GM21367 (cell line): ENCODE measurements at regions not wholly inside any gene's neighbourhood (a gene's known extent, or its start where the extent isn't known, plus 50 kb on each side); places are given as distances from the start of the nearest gene placed in this dataset.

Experiments used
- ATAC-seq: cut with Tn5 transposase; IDR thresholded peaks from one replicate; pipeline ENCODE4 v1.9.1; 2021; ENCODE audit not compliant: unreplicated experiment

- ATAC-seq, result no peak
Observed at GRCh38 chr9:96044401-96044800, 168.9 kb downstream of the ERCC6L2 start.

GRCh38 chr9:96040591-96041461, 165.3 kb downstream of the ERCC6L2 start:
- ATAC-seq, result no peak

- no peak for ATAC-seq
Observed at GRCh38 chr9:96038914-96039313, 163.4 kb downstream of the ERCC6L2 start.

GRCh38 chr9:96038271-96038670, 162.8 kb downstream of the ERCC6L2 start:
- no peak for ATAC-seq

GRCh38 chr9:96034553-96035122, 159.1 kb downstream of the ERCC6L2 start:
- no peak for ATAC-seq

DNA sequence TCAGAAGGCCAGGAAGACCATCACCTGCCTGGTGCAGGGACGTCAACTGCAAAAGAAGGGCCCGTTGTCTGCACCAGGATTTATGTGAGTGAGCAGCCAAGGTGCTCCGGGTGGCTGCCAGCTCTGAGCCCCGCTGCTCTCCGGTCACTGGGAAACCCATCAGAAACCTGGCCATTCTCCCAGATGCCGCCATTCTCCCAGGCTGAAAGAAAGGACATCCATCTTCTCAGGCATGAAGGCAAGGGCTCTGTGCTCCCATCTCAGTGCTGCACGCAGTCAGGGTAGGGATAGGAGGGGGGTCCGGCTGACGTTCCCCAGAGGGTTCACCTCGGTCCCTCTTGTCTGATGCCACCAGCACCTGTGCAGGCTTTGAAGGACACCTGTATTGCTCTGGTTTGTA, 158.4 kb downstream of the ERCC6L2 start:
- no peak for ATAC-seq

DNA sequence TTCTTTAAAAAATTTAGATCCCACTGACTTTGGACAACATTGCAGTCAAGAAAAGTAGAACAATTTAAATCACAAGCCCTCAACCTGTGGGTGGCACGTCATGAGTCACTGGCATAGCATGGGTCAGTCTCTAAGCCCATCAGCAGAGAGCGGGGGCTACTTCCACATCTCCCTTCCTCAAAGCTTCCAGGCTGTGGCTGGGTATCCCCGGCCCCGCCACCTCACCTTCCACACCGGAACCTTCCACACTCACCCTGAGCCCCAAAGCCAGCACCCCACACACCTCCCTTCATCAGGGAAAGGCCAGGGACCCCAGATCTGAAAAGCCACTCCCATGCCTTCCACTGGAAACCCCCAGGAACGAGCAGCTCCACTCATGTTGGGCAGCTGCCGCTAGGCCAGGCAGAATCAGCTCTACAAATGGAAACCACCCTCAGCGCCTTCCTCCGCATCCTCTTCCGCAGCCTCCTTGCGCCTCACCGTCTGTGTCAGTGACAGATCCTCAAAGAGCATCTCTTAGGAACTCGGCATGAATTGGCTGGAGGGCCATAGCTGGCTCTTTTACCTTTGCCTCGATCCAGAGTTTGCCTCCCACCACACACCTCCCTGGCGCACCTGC, 156.5 kb downstream of the ERCC6L2 start:
- ATAC-seq, result no peak

DNA sequence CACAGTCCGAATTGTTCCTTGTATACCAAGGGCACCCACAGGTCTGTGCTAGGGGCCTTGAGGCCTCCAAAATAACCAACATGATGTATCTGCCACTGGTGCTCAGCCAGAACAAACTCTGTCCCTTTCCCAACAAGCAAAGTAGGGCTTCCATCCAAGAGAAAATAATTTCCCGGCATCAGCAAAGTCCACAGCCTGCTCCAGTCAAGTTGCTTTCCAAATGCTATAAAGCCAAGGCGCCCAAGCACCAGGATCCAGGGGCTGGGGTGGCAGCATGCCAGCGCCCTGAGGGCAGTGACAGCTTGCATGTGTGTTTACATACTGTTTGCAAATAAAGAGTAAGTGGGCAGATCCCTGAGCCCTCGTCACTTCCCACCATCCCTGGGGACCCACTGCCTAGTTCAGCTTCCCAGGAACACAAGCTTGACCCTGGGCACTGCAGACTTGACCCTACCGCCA, 155.9 kb downstream of the ERCC6L2 start:
- ATAC-seq, result no peak

DNA sequence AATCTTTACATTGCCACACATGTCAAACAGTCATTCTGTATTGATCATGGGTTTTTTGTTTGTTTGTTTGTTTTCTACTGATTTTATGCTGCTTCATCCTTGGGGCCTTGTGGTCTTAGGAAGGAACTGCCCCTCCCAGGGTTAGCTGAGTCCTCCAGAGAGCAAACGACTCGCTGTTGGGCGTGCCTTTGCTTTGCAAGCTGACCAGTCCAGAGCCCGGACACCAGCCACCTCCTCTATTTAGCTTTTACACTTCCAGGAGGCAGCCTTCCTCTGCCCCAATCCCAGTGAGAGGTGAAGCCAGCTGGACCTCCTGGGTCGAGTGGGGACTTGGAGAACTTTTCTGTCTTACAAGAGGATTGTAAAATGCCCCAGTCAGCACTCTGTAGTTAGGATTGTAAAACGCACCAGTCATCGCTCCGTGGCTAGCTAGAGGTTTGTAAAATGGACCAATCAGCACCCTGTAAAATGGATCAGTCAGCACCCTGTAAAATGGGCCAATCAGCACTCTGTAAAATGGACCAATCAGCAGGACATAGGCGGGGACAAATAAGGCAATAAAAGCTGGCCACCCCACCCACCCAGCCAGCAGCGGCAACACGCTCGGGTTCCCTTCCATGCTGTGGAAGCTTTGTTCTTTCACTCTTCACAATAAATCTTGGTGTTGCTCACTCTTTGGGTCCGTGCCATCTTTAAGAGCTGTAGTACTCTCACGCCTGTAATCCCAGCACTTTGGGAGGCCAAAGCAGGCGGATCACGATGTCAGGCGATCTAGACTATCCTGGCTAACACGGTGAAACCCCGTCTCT, 154.4 kb downstream of the ERCC6L2 start:
- ATAC-seq, result no peak

GRCh38 chr9:96027251-96028131, 152.0 kb downstream of the ERCC6L2 start:
- no peak for ATAC-seq

DNA sequence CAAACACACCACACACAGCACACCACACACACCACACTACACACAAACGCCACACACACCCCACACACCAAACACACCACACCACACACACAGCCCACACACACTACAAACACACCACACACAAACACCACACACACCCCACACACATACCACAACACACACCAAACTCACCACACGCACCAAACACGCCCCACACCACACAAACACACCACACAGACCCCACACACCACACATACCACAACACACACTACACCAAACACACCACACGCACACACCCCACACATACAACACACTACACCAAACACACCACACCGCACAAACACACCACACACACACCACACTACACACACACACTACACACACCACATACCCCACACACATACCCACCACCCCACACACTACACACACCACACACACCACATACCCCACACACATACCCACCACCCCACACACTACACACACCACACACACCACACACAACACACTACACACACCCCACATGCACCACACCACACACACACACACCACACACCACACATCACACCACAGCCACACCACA, 151.2 kb downstream of the ERCC6L2 start:
- no peak for ATAC-seq

- no peak for ATAC-seq
Observed at GRCh38 chr9:96025995-96026602, 150.6 kb downstream of the ERCC6L2 start.

GRCh38 chr9:96023486-96023885, 148.0 kb downstream of the ERCC6L2 start:
- ATAC-seq, result no peak

DNA sequence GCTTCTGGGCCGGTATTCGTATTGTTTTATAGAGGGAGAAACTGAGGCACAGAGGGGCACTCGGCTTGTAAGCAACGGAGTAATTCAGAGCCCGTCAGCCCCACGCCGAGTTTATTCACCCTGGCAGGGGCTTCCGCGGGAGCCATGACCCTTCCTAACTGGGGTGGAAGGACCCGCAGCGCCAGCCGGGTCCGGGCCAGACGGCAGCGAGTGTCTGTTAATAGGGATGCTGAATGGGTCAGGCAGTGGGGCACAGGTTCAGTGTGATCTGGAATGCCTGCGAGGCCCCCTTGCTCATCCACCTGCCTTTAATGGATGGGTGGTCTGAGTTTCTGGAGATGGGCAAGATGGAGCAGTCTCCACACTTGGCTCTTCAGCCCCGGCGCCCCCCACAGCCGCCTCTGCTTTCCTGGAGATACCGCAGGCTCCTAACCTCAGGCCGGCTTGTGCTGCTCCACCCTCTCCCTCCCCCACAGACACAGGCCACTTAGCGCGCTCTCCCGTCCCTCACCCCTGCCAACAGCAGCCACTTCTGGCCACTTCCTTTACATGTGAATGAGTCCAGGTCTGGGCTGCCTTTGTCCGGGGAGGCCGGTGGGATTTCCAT, 147.1 kb downstream of the ERCC6L2 start:
- ATAC-seq, result no peak

DNA sequence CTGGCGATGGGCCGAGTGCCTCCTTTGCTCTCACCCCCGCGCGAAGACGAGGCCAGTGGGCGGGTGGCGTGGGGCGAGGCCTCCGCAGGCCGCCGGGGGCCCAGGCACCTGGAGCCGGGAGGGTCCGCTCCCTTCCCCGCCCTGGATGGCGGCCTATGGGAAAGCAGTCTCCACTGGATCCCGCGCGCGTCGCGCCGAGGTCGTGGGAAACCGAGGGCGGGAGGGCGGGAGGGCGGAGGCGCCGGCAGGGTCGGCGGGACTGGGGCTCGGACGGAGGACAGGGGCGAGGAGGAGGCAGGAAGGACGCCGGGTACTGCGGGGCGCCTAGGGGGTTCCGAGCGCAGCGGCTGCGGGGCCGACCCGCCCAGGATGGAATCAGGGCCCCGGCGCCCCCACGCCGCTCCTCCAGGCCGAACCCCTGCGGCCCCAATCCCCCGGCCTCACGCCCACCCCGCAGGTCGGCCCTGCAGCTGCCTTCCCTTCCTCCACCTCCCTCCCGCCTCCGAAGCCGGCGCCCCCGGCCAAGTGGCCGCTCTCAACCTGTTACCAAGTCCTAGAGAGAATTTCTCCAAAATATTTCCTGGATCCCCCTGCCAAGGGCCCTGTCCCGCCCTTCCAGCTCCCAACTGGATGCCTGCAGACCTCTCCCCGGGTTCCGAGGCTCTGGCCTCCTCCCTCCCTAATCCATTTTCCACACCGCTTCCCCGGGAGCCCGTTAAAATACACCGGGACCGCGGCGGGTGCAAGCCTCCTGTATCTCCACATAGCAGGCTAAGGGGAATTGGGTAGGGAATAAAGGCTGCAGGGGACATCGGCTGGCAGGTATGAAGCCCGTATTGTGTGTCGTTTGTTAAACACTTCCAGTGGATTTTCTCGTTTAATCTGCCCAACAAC, 146.3 kb downstream of the ERCC6L2 start:
- no peak for ATAC-seq

DNA sequence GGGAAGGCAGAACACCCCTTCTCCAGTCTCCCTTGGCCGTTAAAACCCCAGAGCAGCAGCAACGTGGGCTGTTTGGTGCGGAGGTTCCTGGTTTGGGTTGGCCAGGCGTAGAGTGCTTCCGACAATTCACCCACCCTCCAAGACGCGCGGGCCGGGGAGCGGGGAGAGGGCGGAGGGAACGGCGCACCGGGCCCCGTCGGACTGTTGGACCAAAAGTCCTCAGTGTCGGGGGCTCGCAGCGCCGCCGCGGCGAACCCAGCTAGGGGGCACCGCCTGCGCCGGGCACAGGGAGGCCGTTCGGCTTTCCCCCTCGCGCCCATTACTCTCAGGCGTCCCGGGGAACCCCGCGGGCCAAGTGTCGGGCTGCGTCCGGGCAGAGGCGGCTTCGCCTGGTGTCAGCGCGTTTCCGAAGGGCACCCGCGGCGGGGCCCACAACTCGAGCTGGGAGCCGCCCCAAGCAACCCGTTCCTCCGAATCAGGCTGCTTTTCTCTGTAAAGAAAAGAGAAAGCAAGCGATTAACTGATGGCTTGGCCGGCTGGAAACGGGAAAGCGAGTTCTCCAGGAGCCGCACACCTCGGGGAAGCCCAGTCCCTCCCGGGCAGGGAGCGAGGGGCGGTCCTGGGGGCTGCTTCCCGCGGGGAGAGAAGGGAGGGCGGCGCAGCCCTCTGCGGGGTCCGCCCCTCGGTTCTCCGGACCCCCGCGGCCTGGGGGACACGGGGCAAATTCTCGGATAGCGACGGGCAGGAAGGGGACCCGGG, 145.5 kb downstream of the ERCC6L2 start:
- ATAC-seq, result no peak

GRCh38 chr9:96020300-96020791, 144.9 kb downstream of the ERCC6L2 start:
- ATAC-seq, result no peak
